GM19351 (cell line): ENCODE measurements at regions not wholly inside any gene's neighbourhood (a gene's known extent, or its start where the extent isn't known, plus 50 kb on each side); places are given as distances from the start of the nearest gene placed in this dataset.
"Not testable (repeated sequence)": the region's sequence is repeated elsewhere in the genome, so short reads cannot be mapped to it uniquely, and the experiment has no call there.

Experiments
- ATAC-seq: cut with Tn5 transposase; IDR thresholded peaks from one replicate; pipeline ENCODE4 v1.9.1; 2021; ENCODE audit warnings: mild to moderate bottlenecking, moderate library complexity; ENCODE audit not compliant: unreplicated experiment

- ATAC-seq = no peak
These were observed 361.8 kb downstream of the KCNRG start for GRCh38 chr13:50376895-50377575.

- no peak for ATAC-seq
These were observed 362.6 kb downstream of the KCNRG start for GRCh38 chr13:50377726-50378270.

- ATAC-seq = no peak
These were observed 363.3 kb downstream of the KCNRG start for GRCh38 chr13:50378509-50379044.

- ATAC-seq = no peak
These were observed 364.3 kb downstream of the KCNRG start for GRCh38 chr13:50379584-50379983.

- ATAC-seq = no peak
These were observed 365.7 kb downstream of the KCNRG start for GRCh38 chr13:50380905-50381304.

GRCh38 chr13:50382511-50382910 is 367.3 kb downstream of the KCNRG start:
- no peak for ATAC-seq

- ATAC-seq = no peak
These were observed 367.7 kb downstream of the KCNRG start for GRCh38 chr13:50382951-50383350.

GRCh38 chr13:50384724-50385123 is 369.5 kb downstream of the KCNRG start:
- ATAC-seq = no peak

- ATAC-seq = no peak
These were observed 371.4 kb downstream of the KCNRG start for GRCh38 chr13:50386541-50387050.

- ATAC-seq = no peak
These were observed 371.9 kb downstream of the KCNRG start for GRCh38 chr13:50387051-50387581.

- ATAC-seq = no peak
These were observed 373.2 kb downstream of the KCNRG start for GRCh38 chr13:50388481-50388880.

GRCh38 chr13:50389726-50390125 is 374.5 kb downstream of the KCNRG start:
- ATAC-seq = no peak

GRCh38 chr13:50390503-50391248 is 375.4 kb downstream of the KCNRG start:
- ATAC-seq = no peak

- no peak for ATAC-seq
These were observed 377.7 kb downstream of the KCNRG start for GRCh38 chr13:50392977-50393376.

- ATAC-seq = no peak
These were observed 378.4 kb downstream of the KCNRG start for GRCh38 chr13:50393628-50394027.

GRCh38 chr13:50396001-50396400 is 380.8 kb downstream of the KCNRG start:
- ATAC-seq = no peak

GRCh38 chr13:50396618-50397017 is 381.4 kb downstream of the KCNRG start:
- not testable (repeated sequence) for ATAC-seq

GRCh38 chr13:50400035-50400726 is 384.9 kb downstream of the KCNRG start:
- no peak for ATAC-seq

GRCh38 chr13:50401049-50401505 is 385.8 kb downstream of the KCNRG start:
- ATAC-seq = no peak

- no peak for ATAC-seq
These were observed 386.6 kb downstream of the KCNRG start for GRCh38 chr13:50401721-50402465.
